ENCODE measurements at regions not wholly inside any gene's neighbourhood (a gene's known extent, or its start where the extent isn't known, plus 50 kb on each side); places are given as distances from the start of the nearest gene placed in this dataset.

GRCh38 chr12:94062194-94062593, 86.2 kb upstream of the PLXNC1 start:
- no peak for DNase-seq (ENCODE audit: low read depth)

GRCh38 chr12:94062796-94063635, 85.4 kb upstream of the PLXNC1 start:
- peak; percentile 85 for DNase-seq (ENCODE audit: low read depth)

DNA sequence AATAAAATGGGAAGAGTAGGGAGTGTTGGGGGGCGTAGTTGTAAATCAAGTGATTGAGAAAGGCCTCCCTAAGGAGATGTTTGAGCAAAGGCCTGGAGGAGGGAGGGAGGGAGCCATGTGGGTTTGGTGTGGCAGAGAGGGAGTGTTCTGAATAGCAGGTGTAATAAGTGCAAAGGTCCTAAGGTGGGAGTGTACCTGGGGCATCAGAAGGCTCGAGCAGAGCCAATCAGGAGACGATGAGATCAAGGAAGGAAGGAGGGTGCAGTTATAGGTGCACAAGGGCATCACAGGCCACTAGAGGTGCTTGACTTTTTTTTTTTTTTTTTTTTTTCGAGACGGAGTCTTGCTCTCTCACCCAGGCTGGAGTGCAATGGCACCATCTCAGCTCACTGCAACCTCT, 77.9 kb upstream of the PLXNC1 start:
- DNase-seq (ENCODE audit: low read depth), result no peak

DNA sequence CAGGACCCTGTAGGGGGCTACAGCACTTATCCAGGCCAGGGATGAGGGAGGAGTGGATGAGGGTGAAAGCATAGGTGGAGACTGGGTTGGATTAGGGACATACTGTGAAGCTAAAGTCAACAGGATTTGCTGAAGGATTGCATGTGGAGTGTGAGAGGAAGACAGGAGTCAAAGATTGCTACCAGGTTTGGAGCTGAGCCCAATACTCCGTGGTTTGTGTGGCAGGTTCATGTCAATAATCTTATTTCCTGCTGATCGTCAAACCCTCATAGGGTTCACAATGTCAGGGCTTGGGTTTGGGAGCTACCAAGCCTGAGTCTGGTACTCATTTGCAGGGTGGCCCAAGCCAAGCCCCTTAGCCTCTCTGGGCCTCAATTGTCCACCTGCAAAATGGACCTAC, 77.1 kb upstream of the PLXNC1 start:
- DNase-seq (ENCODE audit: low read depth), result no peak

- peak; percentile 50 for DNase-seq (ENCODE audit: low read depth)
Measured at GRCh38 chr12:94073441-94074051, 74.8 kb upstream of the PLXNC1 start.

DNA sequence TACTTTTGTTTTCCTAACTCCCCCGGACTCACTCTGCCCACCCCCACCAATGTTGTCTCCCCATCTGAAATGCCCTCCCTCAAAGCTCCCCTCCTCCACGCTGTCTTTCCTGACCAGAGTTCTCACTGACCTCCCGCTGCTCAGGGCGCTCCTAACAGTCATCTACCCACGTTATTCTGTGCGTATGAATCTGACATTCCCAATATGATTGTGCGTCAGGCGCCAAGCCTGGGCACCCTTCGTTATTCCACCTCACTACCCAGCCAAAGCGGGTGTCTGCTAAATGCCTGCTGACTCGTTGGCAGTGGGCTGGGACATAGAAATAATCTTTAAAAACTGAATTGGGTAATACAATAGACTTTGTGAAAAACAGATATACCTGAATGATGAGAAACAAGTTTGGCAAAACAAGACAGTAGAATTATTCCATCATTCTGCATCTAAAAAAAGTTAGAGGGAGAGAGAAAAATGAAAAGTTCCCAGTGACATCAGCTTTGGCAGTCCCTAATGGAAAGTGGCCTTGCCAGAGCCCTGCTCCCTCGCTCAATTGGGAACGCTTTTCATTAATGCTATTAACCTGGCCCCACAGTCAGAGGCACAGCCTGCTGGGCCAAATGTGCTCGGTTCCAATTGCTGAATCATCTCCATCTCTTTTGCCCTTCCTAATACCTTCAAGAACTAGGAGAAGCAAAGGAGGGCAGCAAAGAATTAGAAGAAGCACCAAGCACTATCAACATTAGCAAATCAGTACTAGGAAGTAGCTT, 74.0 kb upstream of the PLXNC1 start:
- no peak for DNase-seq (ENCODE audit: low read depth)

GRCh38 chr12:94074980-94075629, 73.3 kb upstream of the PLXNC1 start:
- peak; percentile 70 for DNase-seq (ENCODE audit: low read depth)

DNA sequence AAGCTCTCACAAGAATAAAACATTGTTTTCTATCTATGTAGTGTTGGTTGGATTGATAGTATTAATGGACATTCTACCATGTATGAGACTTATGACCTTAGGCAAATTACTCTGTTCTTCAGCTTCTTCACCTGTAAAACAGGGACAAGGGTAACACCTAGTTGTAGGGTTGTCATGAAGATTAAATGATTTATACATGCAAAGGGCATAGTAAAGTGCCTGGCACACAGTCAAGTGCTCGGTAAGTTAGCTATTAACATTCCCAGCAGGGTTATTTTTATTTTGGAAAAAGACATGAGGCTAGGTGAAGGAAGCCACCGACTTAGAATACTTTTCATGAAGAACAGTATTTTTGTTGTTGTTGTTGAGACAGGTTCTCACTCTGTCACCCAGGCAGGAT, 71.2 kb upstream of the PLXNC1 start:
- DNase-seq (ENCODE audit: low read depth), result no peak

- no peak for DNase-seq (ENCODE audit: low read depth)
Measured at GRCh38 chr12:94078138-94078723, 70.1 kb upstream of the PLXNC1 start.

- DNase-seq (ENCODE audit: low read depth), result no peak
Measured at GRCh38 chr12:94078736-94079509, 69.5 kb upstream of the PLXNC1 start.

DNA sequence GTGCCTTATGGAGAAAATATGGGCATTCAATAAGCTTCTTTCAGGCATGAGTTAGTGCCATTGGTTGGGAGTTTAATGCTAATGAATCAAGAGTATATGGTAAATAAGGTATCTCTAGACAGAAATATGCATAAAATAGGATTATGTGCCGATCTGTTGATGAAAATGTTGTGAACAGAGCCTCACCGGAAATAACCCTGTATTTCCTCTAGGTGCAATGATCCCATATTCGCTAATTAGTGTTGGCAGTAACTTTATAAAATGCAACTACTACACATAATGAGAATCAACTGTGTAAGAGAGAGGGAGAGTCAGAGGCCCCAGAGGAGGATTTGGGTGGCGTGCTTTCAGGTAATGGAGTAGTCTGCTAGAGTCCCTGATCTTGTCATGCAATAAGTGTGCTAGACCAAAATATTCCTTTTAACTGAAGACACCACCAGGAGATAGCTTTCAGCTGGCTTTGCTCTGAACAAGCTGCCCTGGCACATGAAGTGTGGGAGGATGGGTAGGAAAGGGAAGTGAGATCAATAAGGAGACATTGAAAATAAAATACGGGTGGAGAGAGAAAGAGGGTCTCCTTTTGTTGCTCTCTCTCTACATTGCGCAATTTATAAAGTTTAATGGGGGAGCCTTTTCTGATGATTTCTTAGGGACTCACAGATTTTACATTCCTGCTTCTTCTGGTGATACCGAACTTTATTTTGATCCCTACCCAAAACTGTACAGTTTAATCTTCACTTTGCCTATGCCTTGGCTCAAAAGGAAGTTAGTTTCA, 68.6 kb upstream of the PLXNC1 start:
- DNase-seq (ENCODE audit: low read depth), result no peak

DNA sequence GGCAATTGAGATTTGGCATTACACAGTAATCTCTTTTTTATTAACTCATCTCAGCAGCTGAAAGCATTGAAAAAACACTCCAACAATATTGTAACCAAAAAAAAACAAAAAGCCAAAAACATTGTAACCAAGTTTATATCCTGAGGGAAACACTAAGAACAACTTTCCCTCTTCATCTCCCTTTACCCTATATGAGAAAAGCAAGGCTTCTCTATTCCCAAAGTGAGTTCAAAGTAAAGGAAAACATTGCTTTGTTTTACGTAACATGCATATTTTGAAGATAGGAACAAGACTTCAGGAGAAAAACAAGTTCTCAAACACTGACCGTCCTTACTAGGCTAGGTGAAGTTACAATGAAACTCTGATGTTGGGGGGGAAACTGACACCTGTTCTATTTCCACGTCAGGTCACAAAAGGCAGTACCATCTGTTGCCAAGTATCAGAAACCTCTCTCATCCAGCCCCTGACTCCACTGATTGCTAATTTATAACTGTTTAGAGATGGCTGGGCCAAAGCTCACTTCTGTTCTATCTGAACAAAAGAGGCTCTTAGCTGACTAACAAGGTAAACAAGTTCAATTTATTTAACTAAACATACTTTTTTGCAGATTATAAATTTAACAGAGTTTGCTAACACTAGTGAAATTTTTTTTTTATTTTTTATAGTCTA, 67.9 kb upstream of the PLXNC1 start:
- no peak for DNase-seq (ENCODE audit: low read depth)

DNA sequence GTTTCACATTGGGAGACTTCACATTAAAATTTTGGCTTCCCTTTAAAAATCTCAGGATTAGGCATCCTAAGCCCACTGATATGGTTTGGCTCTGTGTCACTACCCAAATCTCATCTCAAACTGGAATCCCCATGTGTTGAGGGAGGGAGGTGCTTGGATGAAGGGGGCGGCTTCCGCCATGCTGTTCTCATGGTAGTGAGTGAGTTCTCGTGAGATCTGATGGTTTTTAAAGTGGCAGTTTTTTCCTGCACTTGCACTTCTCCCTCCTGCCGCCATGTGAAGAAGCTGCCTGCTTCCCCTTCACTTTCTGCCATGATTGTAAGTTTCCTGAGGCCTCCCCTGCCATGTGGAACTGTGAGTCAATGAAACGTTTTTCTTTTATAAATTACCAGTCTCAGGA, 65.7 kb upstream of the PLXNC1 start:
- DNase-seq (ENCODE audit: low read depth), result no peak

GRCh38 chr12:94089891-94090290, 58.5 kb upstream of the PLXNC1 start:
- DNase-seq (ENCODE audit: low read depth), result no peak

GRCh38 chr12:94091624-94092023, 56.8 kb upstream of the PLXNC1 start:
- DNase-seq (ENCODE audit: low read depth), result no peak

GRCh38 chr12:94092516-94093241, 55.7 kb upstream of the PLXNC1 start:
- DNase-seq (ENCODE audit: low read depth), result peak; percentile 17

DNA sequence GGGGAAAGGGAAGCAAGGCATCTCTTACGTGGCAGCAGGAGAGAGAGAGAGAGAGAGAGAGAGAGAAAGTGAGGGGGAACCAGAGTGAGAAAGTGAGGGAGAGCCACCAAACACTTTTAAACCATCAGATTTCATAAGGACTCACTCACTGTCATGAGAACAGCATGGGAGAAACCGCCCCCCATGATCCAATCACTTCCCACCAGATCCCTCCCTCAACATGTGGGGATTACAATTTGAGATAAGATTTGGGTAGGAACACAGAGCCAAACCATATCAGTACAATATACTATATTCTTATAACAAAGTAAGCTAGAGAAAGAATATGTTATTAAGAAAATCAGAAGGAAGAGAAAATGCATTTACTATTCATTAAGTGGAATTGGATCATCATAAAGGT, 53.7 kb upstream of the PLXNC1 start:
- no peak for DNase-seq (ENCODE audit: low read depth)

DNA sequence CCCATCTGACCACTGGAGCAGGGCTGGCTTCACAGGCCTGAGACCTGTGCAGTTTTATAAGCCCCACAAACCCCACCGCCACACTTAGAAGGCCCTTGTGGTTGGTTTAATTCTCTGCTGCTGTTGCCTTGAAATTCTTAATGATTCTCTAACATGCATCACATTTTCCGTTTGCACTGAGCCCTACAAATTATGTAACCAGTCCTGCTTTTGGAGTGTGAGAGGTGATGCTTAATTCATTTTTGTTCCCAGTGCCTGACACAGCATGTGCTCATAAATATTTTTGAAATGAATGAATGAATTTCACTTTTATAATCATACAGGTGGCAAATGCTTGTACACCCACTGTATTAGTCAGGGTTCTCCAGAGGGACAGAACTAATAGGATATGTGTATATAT, 52.8 kb upstream of the PLXNC1 start:
- no peak for DNase-seq (ENCODE audit: low read depth)

DNA sequence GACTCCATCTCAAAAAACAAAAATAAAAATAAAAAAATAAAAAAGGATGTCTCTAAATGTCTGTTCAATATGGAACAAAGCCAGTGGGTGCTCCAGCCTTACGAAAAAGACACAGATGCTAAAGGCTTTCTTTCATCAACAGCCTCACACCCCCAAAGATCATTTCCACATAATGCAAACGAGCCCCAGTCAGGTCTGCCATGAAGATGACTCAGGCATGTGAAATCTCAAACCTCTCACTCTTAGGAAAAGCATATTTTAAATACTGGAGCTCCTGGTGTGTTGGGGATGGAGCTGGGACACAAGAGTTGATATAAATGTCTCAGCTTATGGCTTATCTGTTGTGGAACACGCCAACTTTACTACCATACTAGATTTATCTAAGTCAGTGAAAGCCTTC, 49.9 kb upstream of the PLXNC1 start:
- peak; percentile 42 for DNase-seq (ENCODE audit: low read depth)
